ENCODE measurements at regions not wholly inside any gene's neighbourhood (a gene's known extent, or its start where the extent isn't known, plus 50 kb on each side); places are given as distances from the start of the nearest gene placed in this dataset.

- TF ChIP-seq ZNF292 (tag by site-specific recombination; IDR thresholded peaks at IDR 0.05; ENCODE audit: borderline replicate concordance, low read depth) = no peak
- TF ChIP-seq CTCF (tag by site-specific recombination; IDR thresholded peaks at IDR 0.05) = no peak
- no peak for TF ChIP-seq ZNF843 (tag by site-specific recombination; IDR thresholded peaks at IDR 0.05)
- TF ChIP-seq ZNF280C (tag by site-specific recombination; IDR thresholded peaks at IDR 0.05) = no peak
- TF ChIP-seq ZNF660 (tag by site-specific recombination; IDR thresholded peaks at IDR 0.05) = no peak
- TF ChIP-seq ZNF239 (tag by site-specific recombination; IDR thresholded peaks at IDR 0.05) = no peak
- no peak for TF ChIP-seq ZNF174 (tag by site-specific recombination; IDR thresholded peaks at IDR 0.05)
- TF ChIP-seq ZBTB11 (tag by site-specific recombination; conservative IDR thresholded peaks at IDR 0.05; ENCODE audit: low read depth) = no peak
- TF ChIP-seq ZNF639 (tag by site-specific recombination; IDR thresholded peaks at IDR 0.05) = no peak
- TF ChIP-seq ZNF24 (tag by site-specific recombination; IDR thresholded peaks at IDR 0.05) = no peak
- no peak for TF ChIP-seq ZNF701 (tag by site-specific recombination; IDR thresholded peaks at IDR 0.05)
- no peak for TF ChIP-seq ATF2 (tag by site-specific recombination; IDR thresholded peaks at IDR 0.05; ENCODE audit: low read depth)
- no peak for TF ChIP-seq ZBTB49 (tag by site-specific recombination; IDR thresholded peaks at IDR 0.05; ENCODE audit: low read depth)
- TF ChIP-seq ZNF266 (tag by site-specific recombination; IDR thresholded peaks at IDR 0.05; ENCODE audit: low read depth) = no peak
Observed at GRCh38 chr2:77816618-77817017, 294.4 kb upstream of the LRRTM4 start.

Data from HEK293 (cell line).